Thoracic aorta (tissue), 2 donors: ENCODE measurements at regions not wholly inside any gene's neighbourhood (a gene's known extent, or its start where the extent isn't known, plus 50 kb on each side); places are given as distances from the start of the nearest gene placed in this dataset.

ENCODE experiments used
- ATAC-seq: fragments of 150-250 bp; one replicate; pipeline ENCODE4 v1.8.0; 2017; ENCODE audit warnings: low read depth; ENCODE audit not compliant: insufficient number of reproducible peaks, low FRiP score
- DNase-seq: peaks from one replicate; pipeline ENCODE4 v3.0.0-alpha.2; 2020; ENCODE audit warnings: low spot score
- H3K27ac ChIP-seq, 2 donors: fragments of 200-600 bp; sonication (generic); 1 replicate in 1 of 2; 2 replicates in 1 of 2; pipeline ENCODE4 v1.5.1; 2016; ENCODE audit warnings: mild to moderate bottlenecking in 2 of 2, moderate library complexity in 2 of 2
- H3K27me3 ChIP-seq: fragments of 200-600 bp; sonication (generic); replicated peaks from 2 replicates; pipeline ENCODE4 v1.6.0; 2016; ENCODE audit warnings: mild to moderate bottlenecking; ENCODE audit not compliant: insufficient read depth
- H3K36me3 ChIP-seq: fragments of 200-600 bp; sonication (generic); one replicate; pipeline ENCODE4 v1.5.1; 2016
- H3K4me1 ChIP-seq, 2 donors: fragments of 200-600 bp; sonication (generic); 1 replicate in 1 of 2; 2 replicates in 1 of 2; pipeline versions ENCODE4 v1.5.1 to v1.6.0; 2016; ENCODE audit warnings: low read depth in 2 of 2, mild to moderate bottlenecking in 1 of 2; ENCODE audit not compliant: control insufficient read depth in 1 of 2
- H3K4me3 ChIP-seq: fragments of 200-600 bp; sonication (generic); 2 replicates; pipeline ENCODE4 v1.5.1; 2016; ENCODE audit warnings: mild to moderate bottlenecking
- H3K9me3 ChIP-seq: fragments of 200-600 bp; sonication (generic); 2 replicates; pipeline ENCODE4 v1.5.1; 2016
- CTCF ChIP-seq: fragments of 200-600 bp; sonication (generic); IDR thresholded peaks from one replicate; pipeline ENCODE4 v1.5.1; 2019; ENCODE audit warnings: antibody characterized with exemption

- no peaks in the 10 kb centered on the region for H3K27me3 ChIP-seq
- H3K4me1 ChIP-seq = no peaks in the 10 kb centered on the region
- H3K4me3 ChIP-seq = no peak overlapping the region
- TF ChIP-seq CTCF = no peak
- H3K9me3 ChIP-seq = no peaks in the 10 kb centered on the region
- DNase-seq (no peak), ATAC-seq (no peak)
- no peak overlapping the region for H3K27ac ChIP-seq
- H3K36me3 ChIP-seq = no peaks in the 10 kb centered on the region
Observed at GRCh38 chr9:74404620-74405019, 92.5 kb upstream of the RORB start.

GRCh38 chr9:74407166-74407565 lies 90.0 kb upstream of the RORB start:
- Histone ChIP-seq H3K4me3 (no peak overlapping the region), H3K27ac (no peak overlapping the region), H3K27me3 (no peaks in the 10 kb centered on the region), H3K9me3 (no peaks in the 10 kb centered on the region), H3K36me3 (no peaks in the 10 kb centered on the region), H3K4me1 (no peaks in the 10 kb centered on the region)
- ATAC-seq (no peak), DNase-seq (no peak)
- TF ChIP-seq CTCF = no peak

- H3K4me3 ChIP-seq = no peak overlapping the region
- H3K36me3 ChIP-seq = no peaks in the 10 kb centered on the region
- no peaks in the 10 kb centered on the region for H3K27me3 ChIP-seq
- no peak for TF ChIP-seq CTCF
- no peak overlapping the region for H3K27ac ChIP-seq
- ATAC-seq (no peak), DNase-seq (no peak)
- H3K9me3 ChIP-seq = no peaks in the 10 kb centered on the region
- H3K4me1 ChIP-seq = no peaks in the 10 kb centered on the region
Observed at GRCh38 chr9:74412236-74412979, 84.7 kb upstream of the RORB start.

GRCh38 chr9:74413876-74414275 lies 83.3 kb upstream of the RORB start:
- Histone ChIP-seq H3K9me3 (no peaks in the 10 kb centered on the region), H3K27ac (no peak overlapping the region), H3K4me3 (no peak overlapping the region), H3K4me1 (no peaks in the 10 kb centered on the region), H3K36me3 (no peaks in the 10 kb centered on the region), H3K27me3 (no peaks in the 10 kb centered on the region)
- no peak for TF ChIP-seq CTCF
- ATAC-seq (no peak), DNase-seq (no peak)

- H3K27ac ChIP-seq = no peak overlapping the region
- no peaks in the 10 kb centered on the region for H3K27me3 ChIP-seq
- no peak for DNase-seq
- no peaks in the 10 kb centered on the region for H3K36me3 ChIP-seq
- H3K4me1 ChIP-seq = no peaks in the 10 kb centered on the region
- no peaks in the 10 kb centered on the region for H3K9me3 ChIP-seq
- no peak overlapping the region for H3K4me3 ChIP-seq
- no peak for TF ChIP-seq CTCF
- no peak for ATAC-seq
Observed at GRCh38 chr9:74414325-74414724, 82.8 kb upstream of the RORB start.
